A549 (cell line): ENCODE measurements at regions not wholly inside any gene's neighbourhood (a gene's known extent, or its start where the extent isn't known, plus 50 kb on each side); places are given as distances from the start of the nearest gene placed in this dataset.

Experiments
- ATAC-seq, 2 experiments: fragments of 200-7000 bp in 1 of 2; fragments of >200 bp in 1 of 2; cut with Nextera tagmentation in 1 of 2; cut with Tn5 transposase in 1 of 2; 3 replicates each; pipeline versions ENCODE4 v1.8.0 to v1.9.1; 2018 to 2020; ENCODE audit warnings: mild to moderate bottlenecking in 1 of 2, moderate library complexity in 1 of 2
- CTCF ChIA-PET: fragments of 300-600 bp; sonication (Branson Sonifier 250); formaldehyde crosslinking; extraction: SDS; loops from one replicate; lab custom pipeline; 2021; ENCODE audit warnings: antibody characterized with exemption, inconsistent platforms; lab: Yijun Ruan, JAX
- POLR2A ChIA-PET: fragments of 350-600 bp; formaldehyde crosslinking; extraction: SDS; loops from one replicate; lab custom pipeline; 2021; ENCODE audit warnings: antibody characterized with exemption, inconsistent platforms; lab: Yijun Ruan, JAX
- DNase-seq, 2 experiments: peaks; one replicate each; pipeline versions ENCODE4 v3.0.0 to v3.0.0-alpha.2; 2011 to 2016; ENCODE audit warnings: low read depth in 1 of 2, low spot score in 1 of 2
- FAIRE-seq: peaks from 2 replicates; lab custom pipeline; 2011; peaks lifted over from hg19 to GRCh38; lab: Jason Lieb, UNC
- H3K27ac ChIP-seq, 2 experiments: fragments of >200 bp; sonication (Bioruptor Twin); formaldehyde crosslinking; 3 replicates each; pipeline ENCODE4 v1.5.1; 2016 to 2017
- H3K4me1 ChIP-seq: fragments of >200 bp; sonication (Bioruptor Twin); formaldehyde crosslinking; 3 replicates; pipeline ENCODE4 v1.6.1; 2016
- H3K4me2 ChIP-seq: fragments of >200 bp; sonication (Bioruptor Twin); formaldehyde crosslinking; 3 replicates; pipeline ENCODE4 v1.6.1; 2016
- H3K4me3 ChIP-seq: fragments of >200 bp; sonication (Bioruptor Twin); formaldehyde crosslinking; 3 replicates; pipeline ENCODE4 v1.5.1; 2016
- H3K9me3 ChIP-seq: fragments of >200 bp; sonication (Bioruptor Twin); formaldehyde crosslinking; 3 replicates; pipeline ENCODE4 v1.6.1; 2016
- BCL3 ChIP-seq: fragments of >200 bp; sonication (Bioruptor Twin); formaldehyde crosslinking; IDR thresholded peaks from 3 replicates; pipeline ENCODE4 v1.6.1; 2016
- BHLHE40 ChIP-seq: IDR thresholded peaks from 2 replicates; pipeline ENCODE4 v1.6.1; 2012; ENCODE audit warnings: low read depth, low read length, inconsistent platforms
- CEBPB ChIP-seq, 2 experiments: fragments of >200 bp in 1 of 2; sonication (Bioruptor Twin) in 1 of 2; formaldehyde crosslinking in 1 of 2; IDR thresholded peaks; 2 replicates each; pipeline ENCODE4 v1.6.1; 2012 to 2016
- EHF ChIP-seq: fragments of 250-450 bp; sonication (Bioruptor Pico); IDR thresholded peaks from 2 replicates; pipeline ENCODE4 v1.5.0; 2020; ENCODE audit warnings: mild to moderate bottlenecking
- EHMT2 ChIP-seq: fragments of 200-600 bp; sonication (generic); IDR thresholded peaks from 2 replicates; pipeline ENCODE4 v1.6.1; 2016; ENCODE audit warnings: antibody characterized with exemption, low read depth, mild to moderate bottlenecking, moderate library complexity
- FOSB ChIP-seq: fragments of 250-450 bp; sonication (Bioruptor Pico); IDR thresholded peaks from 2 replicates; pipeline ENCODE4 v1.5.0; 2020; ENCODE audit warnings: mild to moderate bottlenecking, moderate library complexity
- FOSL2 ChIP-seq, 2 experiments: fragments of 450-650 bp in 1 of 2; fragments of >200 bp in 1 of 2; sonication (Bioruptor Twin) in 1 of 2; formaldehyde crosslinking; IDR thresholded peaks; 2 replicates each; pipeline versions ENCODE4 v1.5.0 to v1.6.1; 2016 to 2020; ENCODE audit warnings: mild to moderate bottlenecking in 1 of 2, moderate library complexity in 1 of 2
- HOXB13 ChIP-seq: fragments of 250-450 bp; sonication (Bioruptor Pico); IDR thresholded peaks from 2 replicates; pipeline ENCODE4 v1.5.0; 2020; ENCODE audit warnings: low read depth, mild to moderate bottlenecking, moderate library complexity
- MAFK ChIP-seq: fragments of 450-650 bp; IDR thresholded peaks from 2 replicates; pipeline ENCODE4 v1.6.1; 2014; ENCODE audit not compliant: partially characterized antibody
- NPAS2 ChIP-seq: fragments of 250-450 bp; sonication (Bioruptor Pico); IDR thresholded peaks from 2 replicates; pipeline ENCODE4 v1.8.0; 2022; ENCODE audit warnings: mild to moderate bottlenecking, moderate library complexity, borderline replicate concordance
- PBX3 ChIP-seq: IDR thresholded peaks from 2 replicates; pipeline ENCODE4 v1.6.1; 2012
- POLR2AphosphoS2 ChIP-seq: conservative IDR thresholded peaks from 2 replicates; pipeline ENCODE4 v1.6.1; 2012; ENCODE audit warnings: low read length, improper control_type of control experiment, inconsistent platforms
- RAD21 ChIP-seq, 2 experiments: fragments of >200 bp in 1 of 2; sonication (Bioruptor Twin) in 1 of 2; formaldehyde crosslinking in 1 of 2; IDR thresholded peaks in 1 of 2; conservative IDR thresholded peaks in 1 of 2; 2 replicates in 1 of 2; 3 replicates in 1 of 2; pipeline ENCODE4 v1.6.1; 2012 to 2018; ENCODE audit warnings: inconsistent platforms in 1 of 2
- RCOR1 ChIP-seq: fragments of 150-350 bp; IDR thresholded peaks from 2 replicates; pipeline ENCODE4 v1.6.1; 2014; ENCODE audit warnings: antibody characterized with exemption, low read length, low read depth
- TFCP2L1 ChIP-seq: fragments of 250-450 bp; sonication (Bioruptor Pico); IDR thresholded peaks from 2 replicates; pipeline ENCODE4 v1.5.0; 2021; ENCODE audit warnings: mild to moderate bottlenecking
- TP53 ChIP-seq: fragments of 250-450 bp; sonication (Bioruptor Pico); IDR thresholded peaks from 2 replicates; pipeline ENCODE4 v1.5.0; 2021; ENCODE audit warnings: mild to moderate bottlenecking, moderate library complexity
- USF2 ChIP-seq: fragments of 450-650 bp; IDR thresholded peaks from 2 replicates; pipeline ENCODE4 v1.6.1; 2014; ENCODE audit warnings: antibody characterized with exemption
- ZC3H11A ChIP-seq: fragments of 450-650 bp; IDR thresholded peaks from 2 replicates; pipeline ENCODE4 v1.6.1; 2014; ENCODE audit warnings: antibody characterized with exemption, mild to moderate bottlenecking
- WGBS: methylation state at CpG from one replicate; pipeline ENCODE4 v1.1.6; 2017; ENCODE audit errors: missing lambda C conversion rate; 5-methylcytosine and 5-hydroxymethylcytosine counted together

- Histone ChIP-seq H3K4me1 (no peaks in the 10 kb centered on the region), H3K4me3 (no peak overlapping the region), H3K9me3 (no peaks in the 10 kb centered on the region), H3K27ac (no peak overlapping the region), H3K4me2 (no peak overlapping the region)
- POLR2A ChIA-PET = no interaction called here
- CTCF ChIA-PET = no interaction called here
- 86% methylated on average over 17 of the region's 17 CpGs for WGBS
- ATAC-seq = no peak
- no peak for TF ChIP-seq MAFK
- TF ChIP-seq BCL3 = no peak
- DNase-seq = no peak
- FAIRE-seq = no peak
These were observed 128.2 kb upstream of the RTL1 start for GRCh38 chr14:101031721-101032120.

GRCh38 chr14:101032433-101032832 is 128.9 kb upstream of the RTL1 start:
- 81% methylated on average over 6 of the region's 6 CpGs for WGBS
- CTCF ChIA-PET = no interaction called here
- ATAC-seq (no peak), DNase-seq (no peak), FAIRE-seq (no peak)
- Histone ChIP-seq H3K4me1 (no peaks in the 10 kb centered on the region), H3K27ac (no peak overlapping the region), H3K9me3 (no peaks in the 10 kb centered on the region), H3K4me2 (no peak overlapping the region), H3K4me3 (no peak overlapping the region)
- no peak for TF ChIP-seq RCOR1
- no peak for TF ChIP-seq FOSL2 (IDR thresholded peaks at IDR 0.05)
- no peak for TF ChIP-seq FOSL2 (CRISPR knock-in tag; IDR thresholded peaks at IDR 0.05)
- no peak for TF ChIP-seq RAD21 (conservative IDR thresholded peaks at IDR 0.05 in 1 of 2, IDR thresholded peaks at IDR 0.05 in 1 of 2)
- POLR2A ChIA-PET = no interaction called here

- no peak overlapping the region for H3K27ac ChIP-seq
- ChIA-PET POLR2A (no interaction called here), CTCF (no interaction called here)
- ATAC-seq = no peak
- no peak for TF ChIP-seq ZC3H11A
- TF ChIP-seq PBX3 = no peak
- no peak for TF ChIP-seq TFCP2L1 (CRISPR knock-in tag)
- no peak for TF ChIP-seq FOSB (CRISPR knock-in tag)
- no peak for TF ChIP-seq HOXB13
- TF ChIP-seq POLR2AphosphoS2 = no peak
- TF ChIP-seq FOSL2 (IDR thresholded peaks at IDR 0.05) = no peak
- no peak for TF ChIP-seq FOSL2 (CRISPR knock-in tag; IDR thresholded peaks at IDR 0.05)
- no peak for TF ChIP-seq BHLHE40
- no peak for TF ChIP-seq CEBPB (IDR thresholded peaks at IDR 0.05)
- TF ChIP-seq USF2 = no peak
- no peak for TF ChIP-seq NPAS2 (CRISPR knock-in tag)
- no peak overlapping the region for H3K4me2 ChIP-seq
- WGBS = 75% methylated on average over 7 of the region's 7 CpGs
- DNase-seq = no peak
- no peak for FAIRE-seq
- H3K4me1 ChIP-seq = no peaks in the 10 kb centered on the region
- no peak overlapping the region for H3K4me3 ChIP-seq
- no peaks in the 10 kb centered on the region for H3K9me3 ChIP-seq
These were observed 129.5 kb upstream of the RTL1 start for GRCh38 chr14:101033006-101033405.

- no peak for ATAC-seq
- Histone ChIP-seq H3K4me1 (no peaks in the 10 kb centered on the region), H3K27ac (no peak overlapping the region), H3K4me2 (no peak overlapping the region), H3K4me3 (no peak overlapping the region), H3K9me3 (no peaks in the 10 kb centered on the region)
- ChIA-PET CTCF (no interaction called here), POLR2A (no interaction called here)
- no peak for DNase-seq
- no peak for FAIRE-seq
- TF ChIP-seq EHMT2 (no peak), RCOR1 (no peak), TP53 (CRISPR knock-in tag) (no peak), EHF (CRISPR knock-in tag) (no peak)
- 87% methylated on average over 23 of the region's 23 CpGs for WGBS
These were observed 130.1 kb upstream of the RTL1 start for GRCh38 chr14:101033446-101034165.
